IMR-90 (cell line): ENCODE measurements at regions not wholly inside any gene's neighbourhood (a gene's known extent, or its start where the extent isn't known, plus 50 kb on each side); places are given as distances from the start of the nearest gene placed in this dataset.

Experiments
- BHLHE40 ChIP-seq: fragments of 150-350 bp; IDR thresholded peaks from 2 replicates; pipeline ENCODE4 v1.6.1; 2016; ENCODE audit warnings: mild to moderate bottlenecking, low read depth, low read length
- CHD1 ChIP-seq: IDR thresholded peaks from 2 replicates; pipeline ENCODE4 v1.6.1; 2012; ENCODE audit warnings: low read depth, low read length, improper control_type of control experiment
- MAZ ChIP-seq: IDR thresholded peaks from 2 replicates; pipeline ENCODE4 v1.6.1; 2012; ENCODE audit warnings: low read depth, mild to moderate bottlenecking, low read length, improper control_type of control experiment, moderate library complexity, borderline replicate concordance
- MXI1 ChIP-seq: IDR thresholded peaks from 2 replicates; pipeline ENCODE4 v1.6.1; 2012; ENCODE audit warnings: low read depth, mild to moderate bottlenecking, low read length, moderate library complexity, borderline replicate concordance
- POLR2A ChIP-seq: IDR thresholded peaks from 2 replicates; pipeline ENCODE4 v1.6.1; 2012; ENCODE audit warnings: mild to moderate bottlenecking, low read depth, low read length
- RAD21 ChIP-seq: IDR thresholded peaks from 2 replicates; pipeline ENCODE4 v1.6.1; 2012; ENCODE audit warnings: low read length, improper control_type of control experiment
- RCOR1 ChIP-seq: IDR thresholded peaks from 2 replicates; pipeline ENCODE4 v1.6.1; 2012; ENCODE audit warnings: mild to moderate bottlenecking, low read length, improper control_type of control experiment; ENCODE audit not compliant: insufficient replicate concordance
- RFX5 ChIP-seq: IDR thresholded peaks from 2 replicates; pipeline ENCODE4 v1.8.0; 2012; ENCODE audit warnings: low read depth, mild to moderate bottlenecking, low read length, moderate library complexity
- TF ChIP-seq, protein P1 (sequence below): conservative IDR thresholded peaks from 2 replicates; pipeline ENCODE4 v1.5.1; 2012; ENCODE audit warnings: mild to moderate bottlenecking, low read depth, low read length, improper control_type of control experiment

GRCh38 chr13:87122551-87122950, 548.6 kb upstream of the SLITRK5 start:
- TF ChIP-seq, protein P1, sequence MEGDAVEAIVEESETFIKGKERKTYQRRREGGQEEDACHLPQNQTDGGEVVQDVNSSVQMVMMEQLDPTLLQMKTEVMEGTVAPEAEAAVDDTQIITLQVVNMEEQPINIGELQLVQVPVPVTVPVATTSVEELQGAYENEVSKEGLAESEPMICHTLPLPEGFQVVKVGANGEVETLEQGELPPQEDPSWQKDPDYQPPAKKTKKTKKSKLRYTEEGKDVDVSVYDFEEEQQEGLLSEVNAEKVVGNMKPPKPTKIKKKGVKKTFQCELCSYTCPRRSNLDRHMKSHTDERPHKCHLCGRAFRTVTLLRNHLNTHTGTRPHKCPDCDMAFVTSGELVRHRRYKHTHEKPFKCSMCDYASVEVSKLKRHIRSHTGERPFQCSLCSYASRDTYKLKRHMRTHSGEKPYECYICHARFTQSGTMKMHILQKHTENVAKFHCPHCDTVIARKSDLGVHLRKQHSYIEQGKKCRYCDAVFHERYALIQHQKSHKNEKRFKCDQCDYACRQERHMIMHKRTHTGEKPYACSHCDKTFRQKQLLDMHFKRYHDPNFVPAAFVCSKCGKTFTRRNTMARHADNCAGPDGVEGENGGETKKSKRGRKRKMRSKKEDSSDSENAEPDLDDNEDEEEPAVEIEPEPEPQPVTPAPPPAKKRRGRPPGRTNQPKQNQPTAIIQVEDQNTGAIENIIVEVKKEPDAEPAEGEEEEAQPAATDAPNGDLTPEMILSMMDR: no peak
- TF ChIP-seq MAZ: no peak
- TF ChIP-seq POLR2A: no peak
- no peak for TF ChIP-seq MXI1
- TF ChIP-seq RAD21: no peak
- no peak for TF ChIP-seq RCOR1
- TF ChIP-seq CHD1: no peak
- no peak for TF ChIP-seq BHLHE40
- TF ChIP-seq RFX5: no peak
